Neural cell (in vitro differentiated cells): ENCODE measurements at regions not wholly inside any gene's neighbourhood (a gene's known extent, or its start where the extent isn't known, plus 50 kb on each side); places are given as distances from the start of the nearest gene placed in this dataset.

Experiments
- H2AFZ ChIP-seq: fragments of 200-600, 300-800 bp; sonication (generic), shearing (Covaris generic); 2 replicates; pipeline ENCODE4 v1.6.0; 2014; ENCODE audit warnings: low read depth, mild to moderate bottlenecking, antibody characterized with exemption, low read length, moderate library complexity
- H3F3A ChIP-seq: fragments of 200-600 bp; shearing (Covaris generic); 2 replicates; pipeline ENCODE4 v1.6.1; 2016; ENCODE audit warnings: mild to moderate bottlenecking, moderate library complexity, mixed read lengths, antibody characterized with exemption, low read length; ENCODE audit not compliant: insufficient read depth, poor library complexity, severe bottlenecking
- H3K27ac ChIP-seq: fragments of 200-600, 300-800 bp; sonication (generic), shearing (Covaris generic); 2 replicates; pipeline ENCODE4 v1.5.1; 2014; ENCODE audit warnings: mild to moderate bottlenecking, low read length, moderate library complexity
- H3K27me3 ChIP-seq: fragments of 300-800, 200-600 bp; sonication (generic), shearing (Covaris generic); 2 replicates; pipeline ENCODE4 v1.6.0; 2014; ENCODE audit warnings: mild to moderate bottlenecking, low read depth, low read length, moderate library complexity; ENCODE audit not compliant: insufficient read depth
- H3K36me3 ChIP-seq: fragments of 300-800, 200-600 bp; sonication (generic), shearing (Covaris generic); 2 replicates; pipeline ENCODE4 v1.5.1; 2014; ENCODE audit warnings: mild to moderate bottlenecking, antibody characterized with exemption, low read length, moderate library complexity; ENCODE audit not compliant: insufficient read depth
- H3K4me2 ChIP-seq: fragments of 300-800, 200-600 bp; sonication (generic), shearing (Covaris generic); 2 replicates; pipeline ENCODE4 v1.6.0; 2014; ENCODE audit warnings: mild to moderate bottlenecking, low read length
- H3K4me3 ChIP-seq: fragments of 300-800, 200-600 bp; sonication (generic), shearing (Covaris generic); 2 replicates; pipeline ENCODE4 v1.5.1; 2014; ENCODE audit warnings: mild to moderate bottlenecking, low read length, moderate library complexity
- H3K79me2 ChIP-seq: fragments of 200-600 bp; shearing (Covaris generic); replicated peaks from 2 replicates; pipeline ENCODE4 v1.6.0; 2014; ENCODE audit warnings: mild to moderate bottlenecking, low read length, moderate library complexity; ENCODE audit not compliant: insufficient read depth
- H3K9ac ChIP-seq: fragments of 300-800, 200-600 bp; sonication (generic), shearing (Covaris generic); 2 replicates; pipeline ENCODE4 v1.6.1; 2016; ENCODE audit warnings: mild to moderate bottlenecking, low read length, mixed read lengths
- H3K9me2 ChIP-seq: fragments of 200-600 bp; shearing (Covaris generic); 2 replicates; pipeline ENCODE4 v1.6.1; 2016; ENCODE audit warnings: mild to moderate bottlenecking, low read length, mixed read lengths; ENCODE audit not compliant: insufficient read depth
- H3K9me3 ChIP-seq: fragments of 200-600, 300-800 bp; sonication (generic), shearing (Covaris generic); 2 replicates; pipeline ENCODE4 v1.6.1; 2016; ENCODE audit warnings: mild to moderate bottlenecking, mixed run types, low read length, moderate library complexity, mixed read lengths
- H4K20me1 ChIP-seq: fragments of 200-600 bp; shearing (Covaris generic); 2 replicates; pipeline ENCODE4 v1.6.1; 2016; ENCODE audit warnings: mild to moderate bottlenecking, mixed run types; ENCODE audit not compliant: insufficient read depth
- CTCF ChIP-seq: fragments of 450-650 bp; IDR thresholded peaks from 2 replicates; pipeline ENCODE4 v1.5.1; 2014; ENCODE audit warnings: antibody characterized with exemption, mild to moderate bottlenecking, moderate library complexity; ENCODE audit not compliant: poor library complexity, severe bottlenecking
- EP300 ChIP-seq: fragments of 450-650 bp; conservative IDR thresholded peaks from 2 replicates; pipeline ENCODE4 v1.6.1; 2014; ENCODE audit warnings: antibody characterized with exemption, mild to moderate bottlenecking, moderate library complexity; ENCODE audit not compliant: poor library complexity, severe bottlenecking
- EZH2 ChIP-seq: fragments of 200-600, 300-800 bp; shearing (Covaris generic), sonication (generic); IDR thresholded peaks from 2 replicates; pipeline ENCODE4 v1.6.1; 2014; ENCODE audit warnings: antibody characterized with exemption, low read length, borderline replicate concordance, mild to moderate bottlenecking; ENCODE audit not compliant: insufficient read depth, poor library complexity, severe bottlenecking
- MXI1 ChIP-seq: fragments of 450-650 bp; conservative IDR thresholded peaks from 2 replicates; pipeline ENCODE4 v1.6.1; 2014; ENCODE audit warnings: antibody characterized with exemption, mild to moderate bottlenecking; ENCODE audit not compliant: poor library complexity, severe bottlenecking
- POLR2AphosphoS5 ChIP-seq: IDR thresholded peaks from 2 replicates; pipeline ENCODE4 v1.6.1; 2012
- RAD21 ChIP-seq: fragments of 450-650 bp; conservative IDR thresholded peaks from 2 replicates; pipeline ENCODE4 v1.6.1; 2014; ENCODE audit warnings: antibody characterized with exemption, mild to moderate bottlenecking, moderate library complexity
- REST ChIP-seq: IDR thresholded peaks from 2 replicates; pipeline ENCODE4 v1.6.1; 2012; ENCODE audit warnings: borderline replicate concordance
- SMC3 ChIP-seq: fragments of 450-650 bp; conservative IDR thresholded peaks from 2 replicates; pipeline ENCODE4 v1.6.1; 2014; ENCODE audit warnings: antibody characterized with exemption, mild to moderate bottlenecking, moderate library complexity; ENCODE audit not compliant: poor library complexity
- TAF1 ChIP-seq: IDR thresholded peaks from 2 replicates; pipeline ENCODE4 v1.6.1; 2012; ENCODE audit warnings: low read depth

- Histone ChIP-seq H3F3A (no peaks in the 10 kb centered on the region), H3K4me3 (no peak overlapping the region), H3K79me2 (no peaks in the 10 kb centered on the region), H4K20me1 (no peaks in the 10 kb centered on the region), H3K4me2 (no peak overlapping the region), H3K9ac (no peak overlapping the region), H3K9me3 (no peaks in the 10 kb centered on the region), H3K27me3 (no peaks in the 10 kb centered on the region), H3K27ac (no peak overlapping the region), H3K36me3 (no peaks in the 10 kb centered on the region), H2AFZ (no peak overlapping the region), H3K9me2 (no peaks in the 10 kb centered on the region)
- TF ChIP-seq CTCF (no peak), RAD21 (no peak), REST (no peak), TAF1 (no peak), MXI1 (no peak)
Measured at GRCh38 chr5:27598576-27598975, 560.2 kb upstream of the CDH9 start.

- H2AFZ ChIP-seq = no peak overlapping the region
- H3F3A ChIP-seq = no peaks in the 10 kb centered on the region
- no peaks in the 10 kb centered on the region for H3K9me3 ChIP-seq
- no peak overlapping the region for H3K9ac ChIP-seq
- H4K20me1 ChIP-seq = no peaks in the 10 kb centered on the region
- H3K36me3 ChIP-seq = no peaks in the 10 kb centered on the region
- H3K4me3 ChIP-seq = no peak overlapping the region
- no peaks in the 10 kb centered on the region for H3K9me2 ChIP-seq
- no peaks in the 10 kb centered on the region for H3K27me3 ChIP-seq
- TF ChIP-seq CTCF (no peak), EP300 (no peak), REST (no peak), EZH2 (no peak), RAD21 (no peak), SMC3 (no peak), POLR2AphosphoS5 (no peak), MXI1 (no peak), TAF1 (no peak)
- no peaks in the 10 kb centered on the region for H3K79me2 ChIP-seq
- no peak overlapping the region for H3K27ac ChIP-seq
- no peak overlapping the region for H3K4me2 ChIP-seq
Measured at GRCh38 chr5:27594141-27594540, 555.8 kb upstream of the CDH9 start.
